SJCRH30 (cell line): ENCODE measurements at regions not wholly inside any gene's neighbourhood (a gene's known extent, or its start where the extent isn't known, plus 50 kb on each side); places are given as distances from the start of the nearest gene placed in this dataset.

Experiments used
- DNase-seq, 2 experiments: peaks; one replicate each; pipeline ENCODE4 v3.0.0-alpha.2; 2015 to 2020
- H3K27ac ChIP-seq: fragments of 250-450 bp; sonication (Bioruptor Pico); 2 replicates; pipeline ENCODE4 v1.5.1; 2020; ENCODE audit warnings: mild to moderate bottlenecking, moderate library complexity
- H3K27me3 ChIP-seq: fragments of 250-450 bp; sonication (Bioruptor Pico); 2 replicates; pipeline ENCODE4 v1.5.1; 2020; ENCODE audit warnings: mild to moderate bottlenecking, moderate library complexity
- H3K36me3 ChIP-seq: fragments of 250-450 bp; sonication (Bioruptor Pico); 2 replicates; pipeline ENCODE4 v1.5.1; 2020; ENCODE audit warnings: mild to moderate bottlenecking, moderate library complexity
- H3K4me1 ChIP-seq: fragments of 250-450 bp; sonication (Bioruptor Pico); 2 replicates; pipeline ENCODE4 v1.5.1; 2020; ENCODE audit warnings: mild to moderate bottlenecking, moderate library complexity
- H3K4me3 ChIP-seq: fragments of 250-450 bp; sonication (Bioruptor Pico); 2 replicates; pipeline ENCODE4 v1.5.1; 2020; ENCODE audit warnings: mild to moderate bottlenecking, moderate library complexity
- H3K9me3 ChIP-seq: fragments of 250-450 bp; sonication (Bioruptor Pico); replicated peaks from 2 replicates; pipeline ENCODE4 v1.5.1; 2020; ENCODE audit warnings: mild to moderate bottlenecking, moderate library complexity

DNA sequence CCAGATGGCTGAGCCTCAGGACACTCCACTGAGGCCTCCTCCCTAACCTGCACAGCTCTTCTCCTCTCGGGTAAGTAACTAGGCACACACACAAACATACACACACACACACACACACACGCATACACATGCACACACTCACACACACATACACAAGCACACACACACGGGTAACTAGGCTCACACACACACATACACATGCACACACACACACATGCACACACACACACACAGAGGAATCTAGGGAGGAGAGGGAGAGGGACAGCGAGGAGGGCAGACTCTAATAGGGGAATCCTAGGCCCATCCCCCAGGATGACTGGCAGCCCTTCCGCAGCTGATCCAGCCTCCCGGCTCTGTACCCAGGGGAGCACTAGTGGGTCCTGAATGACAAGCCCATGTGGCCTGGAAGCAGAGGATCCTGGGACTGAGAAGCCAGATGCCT lies 177.4 kb upstream of the LINGO1 start:
- no peaks in the 10 kb centered on the region for H3K9me3 ChIP-seq
- no peaks in the 10 kb centered on the region for H3K27me3 ChIP-seq
- H3K36me3 ChIP-seq: no peaks in the 10 kb centered on the region
- H3K4me3 ChIP-seq: no peak overlapping the region
- peak; percentile 86 for DNase-seq
- H3K27ac ChIP-seq: no peak overlapping the region
- peaks cover 9% of the 10 kb centered on the region for H3K4me1 ChIP-seq

DNA sequence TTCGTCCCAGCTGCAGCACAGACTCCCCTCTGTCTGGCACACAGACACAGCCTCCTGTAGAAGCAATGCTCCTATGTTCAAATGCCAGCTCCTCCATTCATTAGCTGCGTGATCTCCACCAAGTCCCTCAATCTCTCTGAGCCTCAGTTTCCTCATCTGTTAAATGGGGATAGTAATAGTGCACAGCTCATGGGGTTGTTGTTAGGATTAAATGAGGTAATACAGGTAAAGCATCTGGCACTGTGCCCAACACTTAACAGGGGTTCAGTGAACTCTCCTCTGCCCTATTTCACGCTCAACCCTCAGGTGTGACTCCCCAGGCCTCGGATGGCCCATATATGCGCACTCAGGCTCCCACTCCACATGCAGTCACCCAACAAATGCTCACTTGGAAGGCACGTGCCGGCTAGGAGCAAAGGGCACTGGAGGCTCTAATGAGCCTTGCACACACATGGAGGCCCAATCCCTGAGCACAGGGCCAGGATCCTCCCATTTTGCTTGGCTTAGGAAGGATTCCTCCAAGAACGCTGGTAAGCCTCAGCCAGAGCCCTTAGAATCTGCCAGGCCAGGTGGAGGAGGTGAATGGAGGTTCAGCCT lies 176.0 kb upstream of the LINGO1 start:
- Histone ChIP-seq H3K27ac (no peak overlapping the region), H3K4me1 (peaks cover 9% of the 10 kb centered on the region)

DNA sequence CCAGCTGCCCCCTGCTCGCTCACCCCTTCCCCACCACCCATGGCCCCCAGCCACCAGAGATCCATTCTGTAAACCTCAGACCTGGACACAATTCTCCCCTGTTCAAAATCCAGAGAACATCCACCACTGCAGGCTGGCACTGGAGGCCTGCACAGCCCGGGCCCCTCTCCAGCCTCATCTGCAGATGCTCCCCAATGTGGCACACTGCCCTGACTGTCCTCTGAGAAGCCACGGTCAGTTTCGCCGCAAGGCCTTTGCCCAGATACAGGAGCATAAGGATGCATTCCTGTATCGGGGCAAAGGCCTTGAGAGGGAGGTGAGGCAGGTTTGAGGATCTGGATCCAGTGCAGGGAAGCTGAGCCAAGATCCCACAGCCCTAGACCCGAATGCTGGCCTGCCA lies 175.4 kb upstream of the LINGO1 start:
- Histone ChIP-seq H3K9me3 (no peaks in the 10 kb centered on the region), H3K4me3 (no peak overlapping the region), H3K27ac (no peak overlapping the region), H3K27me3 (no peaks in the 10 kb centered on the region), H3K4me1 (peaks cover 9% of the 10 kb centered on the region), H3K36me3 (no peaks in the 10 kb centered on the region)
- no peak for DNase-seq

More for the DNA sequence above, 176.0 kb upstream of the LINGO1 start:
- no peak for DNase-seq
- Histone ChIP-seq H3K4me3 (no peak overlapping the region), H3K9me3 (no peaks in the 10 kb centered on the region), H3K27me3 (no peaks in the 10 kb centered on the region), H3K36me3 (no peaks in the 10 kb centered on the region)

DNA sequence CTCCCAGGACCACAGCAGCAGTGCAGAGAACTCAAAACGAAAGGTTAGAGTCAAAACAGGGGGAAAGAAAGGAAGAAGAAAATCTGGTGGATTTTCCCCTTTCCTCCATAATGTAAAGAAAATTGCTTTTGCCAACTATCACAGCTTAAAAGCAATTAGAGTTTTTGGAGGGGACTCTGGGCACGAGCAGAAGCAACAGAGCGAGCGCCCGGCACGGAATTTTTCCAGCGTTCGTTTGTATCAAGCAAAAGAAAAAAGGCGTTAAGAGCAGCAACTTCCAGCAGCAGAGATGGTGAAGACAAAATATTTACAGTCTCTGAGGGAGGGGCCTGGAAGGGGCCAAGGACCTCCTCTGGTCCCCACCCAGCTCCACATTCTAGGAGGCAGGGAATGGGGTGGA lies 174.9 kb upstream of the LINGO1 start:
- Histone ChIP-seq H3K9me3 (no peaks in the 10 kb centered on the region), H3K27me3 (no peaks in the 10 kb centered on the region), H3K27ac (no peak overlapping the region), H3K4me1 (peaks cover 9% of the 10 kb centered on the region), H3K4me3 (no peak overlapping the region), H3K36me3 (no peaks in the 10 kb centered on the region)
- DNase-seq: no peak

DNA sequence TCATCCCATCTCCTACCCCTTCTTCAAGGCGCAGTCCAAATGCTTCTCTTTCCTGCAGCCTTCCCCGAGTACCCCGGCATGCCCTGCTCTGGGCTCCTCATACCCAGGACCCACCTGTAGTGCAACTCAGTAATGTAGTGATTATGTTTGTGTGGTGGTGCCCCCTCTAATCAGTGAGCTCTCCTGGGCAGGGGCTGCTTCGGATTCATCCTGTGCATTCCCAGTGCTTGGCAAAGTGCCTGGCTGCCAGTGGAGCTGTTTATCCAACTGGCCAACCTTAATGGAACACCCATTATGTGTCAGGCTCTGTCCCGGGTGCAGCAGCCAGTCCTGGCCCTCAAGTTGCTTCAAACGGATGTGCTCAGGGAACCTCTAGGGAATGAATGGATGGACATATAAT lies 174.4 kb upstream of the LINGO1 start:
- Histone ChIP-seq H3K36me3 (no peaks in the 10 kb centered on the region), H3K4me3 (no peak overlapping the region), H3K27me3 (no peaks in the 10 kb centered on the region), H3K27ac (no peak overlapping the region), H3K9me3 (no peaks in the 10 kb centered on the region), H3K4me1 (peaks cover 9% of the 10 kb centered on the region)
- no peak for DNase-seq

DNA sequence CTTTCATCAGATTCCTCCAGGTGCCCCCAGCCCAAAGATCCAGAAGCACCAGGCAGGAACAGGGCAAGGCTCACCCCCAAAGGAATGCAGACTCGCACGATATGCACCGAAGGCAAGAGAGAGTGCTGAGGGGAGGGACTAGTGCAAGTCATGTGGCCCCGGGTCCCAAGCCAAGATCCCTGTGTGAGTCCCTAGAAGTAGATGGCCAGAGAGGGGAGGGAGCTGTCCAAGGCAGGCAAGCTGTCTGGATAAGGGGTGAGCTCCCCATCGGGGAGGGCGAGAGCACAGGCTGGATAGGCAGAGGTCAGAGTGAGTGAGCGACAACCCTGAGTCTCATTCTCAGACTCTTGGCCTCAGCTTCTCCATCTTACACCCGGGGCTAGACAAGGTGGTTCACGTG lies 171.5 kb upstream of the LINGO1 start:
- Histone ChIP-seq H3K27me3 (no peaks in the 10 kb centered on the region), H3K4me1 (no peaks in the 10 kb centered on the region), H3K27ac (no peak overlapping the region), H3K9me3 (no peaks in the 10 kb centered on the region), H3K4me3 (no peak overlapping the region), H3K36me3 (no peaks in the 10 kb centered on the region)
- DNase-seq: no peak

DNA sequence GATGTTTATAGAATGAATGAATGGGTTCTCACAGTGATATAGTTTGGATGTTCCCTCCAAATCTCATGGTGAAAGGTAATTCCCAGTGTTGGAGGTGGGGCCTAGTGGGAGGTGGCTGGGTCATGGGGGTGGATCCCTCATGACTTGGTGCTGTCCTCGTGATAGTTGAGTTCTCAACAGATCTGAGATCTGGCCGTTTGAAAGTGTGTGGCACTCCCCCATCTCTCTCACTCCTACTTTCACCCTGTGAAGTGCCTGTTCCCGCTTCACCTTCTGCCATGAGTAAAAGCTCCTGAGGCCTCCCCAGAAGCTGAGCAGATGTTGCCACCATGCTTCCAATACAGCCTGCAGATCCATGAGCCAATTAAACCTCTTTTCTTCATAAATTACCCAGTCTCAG lies 170.8 kb upstream of the LINGO1 start:
- no peak for DNase-seq
- no peaks in the 10 kb centered on the region for H3K27me3 ChIP-seq
- no peak overlapping the region for H3K27ac ChIP-seq
- H3K4me3 ChIP-seq: no peak overlapping the region
- H3K36me3 ChIP-seq: no peaks in the 10 kb centered on the region
- H3K4me1 ChIP-seq: no peaks in the 10 kb centered on the region
- no peaks in the 10 kb centered on the region for H3K9me3 ChIP-seq

DNA sequence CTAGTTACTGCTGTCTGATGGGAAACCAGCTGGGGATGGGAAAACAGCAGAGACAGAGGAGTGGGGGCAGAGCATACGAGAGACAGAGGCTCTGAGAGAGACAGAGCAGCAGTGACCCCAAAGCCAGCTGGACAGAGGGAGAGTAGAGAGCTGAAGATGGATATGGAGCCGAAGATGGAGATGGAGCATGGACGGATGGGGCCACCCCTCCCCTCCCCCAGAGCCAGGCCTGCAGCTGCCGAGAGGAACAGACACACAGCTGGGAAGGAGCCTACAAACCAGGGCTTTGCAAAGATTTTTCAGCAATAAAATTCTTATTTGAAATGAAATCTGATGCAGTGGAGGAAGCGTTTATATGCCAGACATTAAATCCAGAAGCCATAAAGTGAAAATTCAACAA lies 167.6 kb upstream of the LINGO1 start:
- Histone ChIP-seq H3K4me3 (no peak overlapping the region), H3K36me3 (no peaks in the 10 kb centered on the region), H3K27ac (no peak overlapping the region), H3K27me3 (no peaks in the 10 kb centered on the region), H3K9me3 (no peaks in the 10 kb centered on the region), H3K4me1 (no peaks in the 10 kb centered on the region)
- no peak for DNase-seq

DNA sequence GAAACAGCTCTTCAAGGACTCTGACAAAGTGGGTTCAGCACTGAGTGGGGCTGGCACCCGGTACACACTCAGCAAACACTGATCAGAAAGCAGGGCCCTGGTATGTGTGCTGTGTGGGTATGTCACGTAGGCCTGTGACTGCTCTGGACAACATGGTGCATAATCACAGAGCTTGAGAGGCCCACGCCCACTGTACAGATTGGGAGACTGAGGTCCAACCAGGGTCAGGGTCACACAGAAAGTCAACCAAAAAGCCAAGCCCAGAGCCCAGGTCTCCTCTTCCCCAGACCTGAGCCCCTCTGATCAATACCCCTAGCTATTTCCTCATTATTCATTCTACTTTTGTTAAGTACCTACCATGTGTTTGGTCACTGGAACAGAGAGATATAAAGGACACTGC lies 166.1 kb upstream of the LINGO1 start:
- Histone ChIP-seq H3K36me3 (no peaks in the 10 kb centered on the region), H3K4me1 (no peaks in the 10 kb centered on the region), H3K27me3 (no peaks in the 10 kb centered on the region), H3K4me3 (no peak overlapping the region), H3K27ac (no peak overlapping the region), H3K9me3 (no peaks in the 10 kb centered on the region)
- DNase-seq: no peak

DNA sequence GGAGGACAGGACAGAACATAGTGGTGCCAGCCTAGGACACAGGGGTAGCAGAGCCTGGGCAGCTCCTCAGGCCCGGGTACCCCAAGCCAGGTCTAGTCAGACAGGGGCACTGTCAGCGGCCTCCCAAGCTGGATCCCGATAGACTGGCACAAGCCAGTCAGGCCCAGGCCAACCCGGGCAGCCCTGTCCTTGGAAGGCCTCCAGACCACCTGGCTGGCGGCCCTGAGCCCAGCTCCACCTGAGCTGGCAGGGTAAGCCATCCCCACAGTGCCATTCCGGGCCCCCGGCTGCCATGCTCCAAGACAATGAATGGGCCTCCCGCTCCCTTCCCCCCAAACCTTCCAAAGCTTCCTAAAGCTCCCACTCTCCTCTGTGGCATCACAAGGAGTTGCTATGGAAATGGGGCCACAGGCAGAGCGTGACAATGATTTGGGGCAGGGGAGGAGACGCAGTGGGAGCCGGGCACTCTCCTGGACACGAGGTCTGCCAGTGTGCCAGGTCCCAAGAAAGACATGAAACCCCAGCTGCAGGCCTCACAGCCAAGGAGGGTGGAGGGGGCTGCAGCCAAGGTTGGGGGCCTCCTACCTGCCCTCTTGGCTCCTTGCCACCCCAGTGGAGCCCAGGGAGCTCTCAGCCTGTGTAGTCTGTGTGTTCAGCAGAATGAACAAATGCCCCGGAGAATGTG lies 165.6 kb upstream of the LINGO1 start:
- no peak for DNase-seq
- no peaks in the 10 kb centered on the region for H3K27me3 ChIP-seq
- H3K4me1 ChIP-seq: no peaks in the 10 kb centered on the region
- H3K9me3 ChIP-seq: no peaks in the 10 kb centered on the region
- no peak overlapping the region for H3K4me3 ChIP-seq
- H3K36me3 ChIP-seq: no peaks in the 10 kb centered on the region
- no peak overlapping the region for H3K27ac ChIP-seq

DNA sequence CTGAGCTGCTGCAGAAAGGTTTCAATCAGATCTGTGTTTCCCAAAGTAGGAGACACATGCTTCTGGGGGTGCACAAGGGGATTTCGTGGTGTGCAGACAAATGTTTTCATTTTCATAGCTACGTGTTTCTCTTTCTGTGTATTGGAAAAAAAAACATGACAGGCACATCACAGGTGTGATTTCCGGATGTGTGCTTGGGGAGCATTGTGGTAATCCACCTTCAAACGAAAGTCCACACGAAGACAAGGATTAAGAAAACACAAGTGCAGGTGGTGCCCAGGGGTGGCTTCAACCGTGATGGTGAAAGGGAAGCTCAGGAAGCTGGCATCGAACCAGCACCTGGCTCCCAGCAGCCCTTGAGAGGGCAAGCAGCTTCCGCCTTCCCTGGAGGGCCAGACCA lies 164.6 kb upstream of the LINGO1 start:
- Histone ChIP-seq H3K4me3 (no peak overlapping the region), H3K4me1 (no peaks in the 10 kb centered on the region), H3K9me3 (no peaks in the 10 kb centered on the region), H3K27me3 (no peaks in the 10 kb centered on the region), H3K27ac (no peak overlapping the region), H3K36me3 (no peaks in the 10 kb centered on the region)
- DNase-seq: no peak

DNA sequence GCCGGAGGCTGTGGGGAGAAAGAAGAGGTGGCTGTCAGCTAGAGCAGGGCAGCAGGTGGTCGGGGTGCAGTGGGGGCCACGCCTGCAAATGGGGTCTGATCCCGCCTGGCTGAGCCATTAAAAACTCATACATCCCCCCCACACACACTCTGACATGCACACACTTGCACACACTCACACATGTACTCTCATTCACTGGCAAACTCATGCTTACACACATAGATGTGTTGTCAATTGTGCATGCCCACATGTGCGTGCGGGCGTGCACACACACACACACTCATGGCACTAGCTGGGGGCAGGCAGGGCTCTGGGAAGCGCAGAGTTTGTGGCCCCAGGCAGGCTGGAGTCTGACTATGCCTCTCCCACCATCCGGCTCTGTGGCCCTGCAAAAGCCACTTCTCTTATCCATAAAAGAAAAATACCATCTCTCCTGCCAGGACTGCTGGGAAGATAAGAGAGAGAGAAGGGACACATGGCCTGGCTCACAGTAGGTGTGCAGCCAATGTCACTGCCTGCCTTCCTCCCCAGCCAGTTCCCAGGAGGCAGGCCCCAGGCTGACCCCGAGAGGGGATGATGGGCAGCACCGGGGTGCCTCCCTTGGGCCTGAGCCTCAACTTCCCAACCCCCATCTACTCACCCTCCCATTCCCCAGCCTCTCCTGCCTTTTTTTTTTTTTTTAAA lies 163.5 kb upstream of the LINGO1 start:
- H3K27me3 ChIP-seq: no peaks in the 10 kb centered on the region
- no peak overlapping the region for H3K27ac ChIP-seq

DNA sequence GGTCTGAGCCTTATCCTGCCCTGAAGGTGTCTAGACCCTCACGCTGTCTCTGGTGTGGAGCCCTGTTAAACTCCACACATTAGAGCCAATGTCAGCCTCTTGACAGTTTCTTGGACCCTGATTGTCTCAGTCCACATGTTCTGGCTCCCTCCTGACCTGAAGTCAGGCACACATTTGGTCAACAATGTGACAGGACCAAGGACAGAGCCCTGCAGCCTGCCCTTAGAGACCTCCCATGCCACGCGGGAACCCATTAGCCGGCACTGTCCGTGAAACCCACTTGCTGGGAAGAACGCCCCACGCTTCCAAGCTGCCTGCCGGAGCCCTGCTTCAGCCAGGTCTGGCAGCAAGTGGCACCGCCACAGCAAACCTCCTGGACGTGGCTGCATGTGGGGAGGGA lies 162.7 kb upstream of the LINGO1 start:
- H3K27ac ChIP-seq: no peak overlapping the region
- no peaks in the 10 kb centered on the region for H3K4me1 ChIP-seq
- H3K4me3 ChIP-seq: no peak overlapping the region
- no peaks in the 10 kb centered on the region for H3K9me3 ChIP-seq
- no peaks in the 10 kb centered on the region for H3K27me3 ChIP-seq
- DNase-seq: no peak
- H3K36me3 ChIP-seq: no peaks in the 10 kb centered on the region

More for the DNA sequence above, 163.5 kb upstream of the LINGO1 start:
- no peaks in the 10 kb centered on the region for H3K4me1 ChIP-seq
- no peak overlapping the region for H3K4me3 ChIP-seq
- no peak for DNase-seq
- no peaks in the 10 kb centered on the region for H3K9me3 ChIP-seq
- no peaks in the 10 kb centered on the region for H3K36me3 ChIP-seq

DNA sequence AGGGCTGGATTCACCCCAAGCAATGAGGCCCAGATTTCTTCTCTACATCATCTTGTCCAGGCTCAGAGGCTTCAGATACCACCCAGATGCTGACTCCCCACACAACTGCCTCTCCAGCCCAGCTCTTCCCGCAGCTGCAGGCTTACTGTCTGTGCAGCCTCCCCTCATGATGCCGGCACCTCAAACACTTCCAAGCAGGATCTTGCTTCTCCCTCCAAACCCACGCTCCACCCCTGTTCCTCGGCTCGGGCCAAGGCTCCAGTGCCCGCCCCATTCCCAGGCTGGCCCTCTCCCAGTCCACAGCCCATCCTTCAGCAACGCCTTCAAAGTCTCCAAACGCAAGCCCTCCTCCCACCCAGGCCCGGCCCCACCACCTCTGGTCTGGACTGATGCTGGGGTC lies 159.2 kb upstream of the LINGO1 start:
- no peaks in the 10 kb centered on the region for H3K4me1 ChIP-seq
- H3K4me3 ChIP-seq: no peak overlapping the region
- DNase-seq: no peak
- H3K9me3 ChIP-seq: no peaks in the 10 kb centered on the region
- H3K27ac ChIP-seq: no peak overlapping the region
- no peaks in the 10 kb centered on the region for H3K36me3 ChIP-seq
- H3K27me3 ChIP-seq: no peaks in the 10 kb centered on the region

DNA sequence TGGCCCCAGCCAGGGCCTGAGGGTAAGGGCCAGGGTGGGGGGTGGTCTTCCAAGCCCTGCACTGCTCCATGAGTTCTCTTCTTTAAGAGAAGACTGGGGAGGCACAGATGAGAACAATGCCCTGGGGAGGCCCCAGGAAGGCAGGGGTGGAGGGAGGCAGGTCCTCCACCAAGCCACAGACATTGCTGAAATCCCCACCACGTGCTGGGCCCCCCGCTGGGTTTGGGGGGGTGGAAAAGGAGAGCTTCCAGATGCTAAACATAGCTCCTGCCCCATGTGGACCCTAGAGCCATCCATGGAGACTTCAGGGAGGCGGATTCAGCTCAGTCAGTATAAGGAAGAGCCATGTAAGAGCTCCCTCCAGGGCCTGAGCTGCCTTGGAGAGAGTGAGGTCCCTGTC lies 157.8 kb upstream of the LINGO1 start:
- Histone ChIP-seq H3K27me3 (no peaks in the 10 kb centered on the region), H3K36me3 (no peaks in the 10 kb centered on the region), H3K27ac (no peak overlapping the region), H3K4me1 (no peaks in the 10 kb centered on the region), H3K9me3 (no peaks in the 10 kb centered on the region), H3K4me3 (no peak overlapping the region)
- no peak for DNase-seq

DNA sequence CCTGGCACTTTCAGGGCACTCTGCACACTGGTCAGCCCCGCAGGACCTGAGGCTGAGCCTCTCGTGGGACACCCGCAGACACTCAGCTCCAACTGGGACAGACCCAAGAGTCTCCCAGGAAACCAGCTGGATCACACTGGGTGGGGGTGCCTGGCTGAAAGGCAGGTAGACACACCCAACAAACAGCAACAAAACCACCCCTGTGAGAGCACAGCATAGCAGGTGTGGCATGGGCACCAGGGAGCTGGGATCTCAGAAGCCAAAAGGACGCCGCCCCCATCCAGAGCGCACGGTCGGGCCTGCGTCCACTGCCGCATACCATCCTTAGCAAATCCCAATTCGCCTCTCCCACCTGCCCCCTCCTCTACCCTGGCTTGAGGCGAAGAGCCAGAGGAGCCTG lies 154.2 kb upstream of the LINGO1 start:
- Histone ChIP-seq H3K27me3 (no peaks in the 10 kb centered on the region), H3K27ac (no peak overlapping the region), H3K4me1 (no peaks in the 10 kb centered on the region)

More for the DNA sequence above, 154.2 kb upstream of the LINGO1 start:
- Histone ChIP-seq H3K36me3 (no peaks in the 10 kb centered on the region), H3K9me3 (no peaks in the 10 kb centered on the region), H3K4me3 (no peak overlapping the region)
- no peak for DNase-seq
